GM06990 (cell line): ENCODE measurements at regions not wholly inside any gene's neighbourhood (a gene's known extent, or its start where the extent isn't known, plus 50 kb on each side); places are given as distances from the start of the nearest gene placed in this dataset.
A peak's percentile ranks its signal among the peaks of the same experiment; 100 is the strongest.

Source experiments
- DNase-seq: peaks from one replicate; pipeline ENCODE4 v3.0.0-alpha.2; 2011; ENCODE audit not compliant: insufficient read length; ENCODE audit errors: extremely low read depth
- H3K27me3 ChIP-seq: replicated peaks from 2 replicates; pipeline ENCODE4 v1.6.0; 2011; ENCODE audit warnings: low read length; ENCODE audit not compliant: control insufficient read depth, insufficient read depth
- H3K36me3 ChIP-seq: 2 replicates; pipeline ENCODE4 v1.5.1; 2011; ENCODE audit warnings: low read length; ENCODE audit not compliant: control insufficient read depth, insufficient read depth
- H3K4me3 ChIP-seq: replicated peaks from 2 replicates; pipeline ENCODE4 v1.5.1; 2011; ENCODE audit warnings: low read depth, mild to moderate bottlenecking, control low read depth, low read length
- CTCF ChIP-seq: IDR thresholded peaks from 2 replicates; pipeline ENCODE4 v1.5.1; 2011; ENCODE audit warnings: low read length, control low read depth, mild to moderate bottlenecking, inconsistent platforms; ENCODE audit not compliant: insufficient read depth, poor library complexity, severe bottlenecking

- no peak for DNase-seq
- no peaks in the 10 kb centered on the region for H3K27me3 ChIP-seq
- no peaks in the 10 kb centered on the region for H3K36me3 ChIP-seq
- H3K4me3 ChIP-seq: no peak overlapping the region
- no peak for TF ChIP-seq CTCF
Measured at GRCh38 chr6:139886396-139886795, 511.9 kb upstream of the CITED2 start.

- Histone ChIP-seq H3K27me3 (no peaks in the 10 kb centered on the region), H3K4me3 (no peak overlapping the region), H3K36me3 (no peaks in the 10 kb centered on the region)
- no peak for TF ChIP-seq CTCF
- no peak for DNase-seq
Measured at GRCh38 chr6:139885909-139886308, 511.5 kb upstream of the CITED2 start.

- Histone ChIP-seq H3K27me3 (no peaks in the 10 kb centered on the region), H3K36me3 (no peaks in the 10 kb centered on the region), H3K4me3 (no peak overlapping the region)
- no peak for DNase-seq
- TF ChIP-seq CTCF: no peak
Measured at GRCh38 chr6:139883776-139884175, 509.3 kb upstream of the CITED2 start.

- no peak for DNase-seq
- H3K4me3 ChIP-seq: no peak overlapping the region
Measured at GRCh38 chr6:139882977-139883728, 508.7 kb upstream of the CITED2 start.

GRCh38 chr6:139882234-139882633, 507.8 kb upstream of the CITED2 start:
- no peaks in the 10 kb centered on the region for H3K27me3 ChIP-seq
- H3K4me3 ChIP-seq: no peak overlapping the region
- no peak for DNase-seq
- no peak for TF ChIP-seq CTCF
- H3K36me3 ChIP-seq: no peaks in the 10 kb centered on the region

More at GRCh38 chr6:139882977-139883728, 508.7 kb upstream of the CITED2 start:
- Histone ChIP-seq H3K36me3 (no peaks in the 10 kb centered on the region), H3K27me3 (no peaks in the 10 kb centered on the region)
- TF ChIP-seq CTCF: no peak

- no peaks in the 10 kb centered on the region for H3K36me3 ChIP-seq
- no peak overlapping the region for H3K4me3 ChIP-seq
- H3K27me3 ChIP-seq: no peaks in the 10 kb centered on the region
- DNase-seq: no peak
- peak; percentile 59 for TF ChIP-seq CTCF
Measured at GRCh38 chr6:139881728-139882211, 507.3 kb upstream of the CITED2 start.
